ENCODE measurements at regions not wholly inside any gene's neighbourhood (a gene's known extent, or its start where the extent isn't known, plus 50 kb on each side); places are given as distances from the start of the nearest gene placed in this dataset.
"Not testable (repeated sequence)": the region's sequence is repeated elsewhere in the genome, so short reads cannot be mapped to it uniquely, and the experiment has no call there.

- DNase-seq (ENCODE audit: low read depth), result no peak
- TF ChIP-seq, protein P1, sequence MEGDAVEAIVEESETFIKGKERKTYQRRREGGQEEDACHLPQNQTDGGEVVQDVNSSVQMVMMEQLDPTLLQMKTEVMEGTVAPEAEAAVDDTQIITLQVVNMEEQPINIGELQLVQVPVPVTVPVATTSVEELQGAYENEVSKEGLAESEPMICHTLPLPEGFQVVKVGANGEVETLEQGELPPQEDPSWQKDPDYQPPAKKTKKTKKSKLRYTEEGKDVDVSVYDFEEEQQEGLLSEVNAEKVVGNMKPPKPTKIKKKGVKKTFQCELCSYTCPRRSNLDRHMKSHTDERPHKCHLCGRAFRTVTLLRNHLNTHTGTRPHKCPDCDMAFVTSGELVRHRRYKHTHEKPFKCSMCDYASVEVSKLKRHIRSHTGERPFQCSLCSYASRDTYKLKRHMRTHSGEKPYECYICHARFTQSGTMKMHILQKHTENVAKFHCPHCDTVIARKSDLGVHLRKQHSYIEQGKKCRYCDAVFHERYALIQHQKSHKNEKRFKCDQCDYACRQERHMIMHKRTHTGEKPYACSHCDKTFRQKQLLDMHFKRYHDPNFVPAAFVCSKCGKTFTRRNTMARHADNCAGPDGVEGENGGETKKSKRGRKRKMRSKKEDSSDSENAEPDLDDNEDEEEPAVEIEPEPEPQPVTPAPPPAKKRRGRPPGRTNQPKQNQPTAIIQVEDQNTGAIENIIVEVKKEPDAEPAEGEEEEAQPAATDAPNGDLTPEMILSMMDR (IDR thresholded peaks at IDR 0.05; ENCODE audit: control insufficient read depth, extremely low read depth, insufficient read depth), result no peak
- no peak overlapping the region for H3K4me3 ChIP-seq (ENCODE audit: low read depth, low read length)
These were observed 100.7 kb upstream of the GMDS start for GRCh38 chr6:2346078-2346477.

GRCh38 chr6:2344319-2344905 lies 99.0 kb upstream of the GMDS start:
- TF ChIP-seq, protein P1 (IDR thresholded peaks at IDR 0.05; ENCODE audit: control insufficient read depth, extremely low read depth, insufficient read depth), result no peak
- H3K4me3 ChIP-seq (ENCODE audit: low read depth, low read length), result no peak overlapping the region
- DNase-seq (ENCODE audit: low read depth), result no peak

DNA sequence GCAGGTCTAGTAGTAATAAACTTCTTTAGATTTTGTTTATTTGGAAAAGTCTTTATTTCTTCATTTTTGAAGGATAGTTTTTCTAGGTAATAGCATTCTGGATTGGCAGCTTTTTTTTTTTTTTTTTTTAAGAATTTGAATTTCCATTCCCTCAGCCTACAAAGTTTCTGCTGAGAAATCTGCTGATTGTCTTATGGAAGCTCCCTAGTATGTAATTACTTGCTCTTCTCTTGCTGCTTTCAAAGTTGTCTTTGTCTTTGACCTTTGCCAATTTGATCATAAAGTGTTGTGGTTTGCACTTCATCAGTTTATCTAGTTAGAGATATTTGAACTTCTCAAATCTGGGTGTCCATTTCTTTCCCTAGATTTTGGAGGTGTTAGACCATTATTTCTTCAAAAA lies 82.2 kb upstream of the GMDS start:
- TF ChIP-seq, protein P1 (IDR thresholded peaks at IDR 0.05; ENCODE audit: control insufficient read depth, extremely low read depth, insufficient read depth), result no peak
- no peak overlapping the region for H3K4me3 ChIP-seq (ENCODE audit: low read depth, low read length)
- DNase-seq (ENCODE audit: low read depth), result no peak

DNA sequence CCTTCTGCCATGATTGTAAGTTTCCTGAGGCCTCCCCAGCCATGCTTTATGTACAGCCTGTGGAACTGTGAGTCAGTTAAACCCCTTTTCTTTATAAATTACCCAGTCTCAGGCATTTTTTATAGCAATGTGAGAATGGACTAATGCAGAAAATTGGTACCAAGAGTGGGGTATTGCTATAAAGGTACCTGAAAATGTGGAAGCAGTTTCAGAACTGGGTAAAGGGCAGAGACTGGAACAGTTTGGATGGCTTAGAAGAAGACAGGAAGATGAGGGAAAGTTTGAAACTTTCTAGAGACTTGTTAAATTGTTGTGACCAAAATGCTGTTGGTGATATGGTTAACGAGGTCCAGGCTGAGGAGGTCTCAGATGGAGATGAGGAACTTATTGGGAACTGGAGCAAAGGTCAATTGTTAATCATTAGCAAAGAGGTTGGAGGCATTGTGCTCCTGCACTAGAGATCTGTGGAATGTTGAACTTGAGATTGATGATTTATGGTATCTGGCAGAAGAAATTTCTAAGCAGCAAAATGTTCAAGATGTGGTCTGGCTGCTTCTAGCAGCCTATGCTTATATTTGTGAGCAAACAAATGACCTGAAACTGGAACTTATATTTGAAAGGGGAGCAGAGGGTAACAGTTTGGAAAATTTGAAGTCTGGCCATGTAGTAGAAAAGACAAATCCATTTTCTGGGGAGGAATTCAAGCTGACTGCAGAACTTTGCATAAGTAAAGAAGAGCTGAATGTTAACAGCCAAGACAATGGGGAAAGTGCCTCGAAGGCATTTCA lies 79.0 kb upstream of the GMDS start:
- H3K4me3 ChIP-seq (ENCODE audit: low read depth, low read length), result no peak overlapping the region
- no peak for DNase-seq (ENCODE audit: low read depth)
- TF ChIP-seq, protein P1 (IDR thresholded peaks at IDR 0.05; ENCODE audit: control insufficient read depth, extremely low read depth, insufficient read depth), result no peak

- H3K4me3 ChIP-seq (ENCODE audit: low read depth, low read length); DNase-seq (ENCODE audit: low read depth): not testable (repeated sequence)
These were observed 72.1 kb upstream of the GMDS start for GRCh38 chr6:2317498-2317897.

GRCh38 chr6:2314641-2315040 lies 69.2 kb upstream of the GMDS start:
- TF ChIP-seq, protein P1 (IDR thresholded peaks at IDR 0.05; ENCODE audit: control insufficient read depth, extremely low read depth, insufficient read depth), result no peak
- no peak overlapping the region for H3K4me3 ChIP-seq (ENCODE audit: low read depth, low read length)
- DNase-seq (ENCODE audit: low read depth), result no peak

DNA sequence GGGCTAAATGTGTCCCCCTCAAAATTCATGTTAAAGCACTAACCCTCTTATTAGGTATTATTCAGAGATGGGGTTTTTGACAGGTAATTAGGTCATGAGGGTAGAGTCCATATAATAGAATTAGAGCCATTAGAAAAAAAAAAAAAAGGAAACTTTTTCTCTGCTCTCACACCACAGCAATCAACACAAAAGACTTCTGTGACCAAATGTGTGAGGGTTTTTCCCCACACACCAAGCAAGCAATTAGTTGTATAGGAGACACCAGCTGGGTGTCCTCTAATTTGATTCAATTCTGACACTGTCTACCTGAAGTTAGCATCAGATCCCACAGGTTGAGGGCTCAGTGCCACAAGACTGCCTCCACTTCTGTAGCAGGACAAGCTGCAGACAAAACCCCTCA lies 64.6 kb upstream of the GMDS start:
- TF ChIP-seq, protein P1 (IDR thresholded peaks at IDR 0.05; ENCODE audit: control insufficient read depth, extremely low read depth, insufficient read depth), result no peak
- H3K4me3 ChIP-seq (ENCODE audit: low read depth, low read length), result no peak overlapping the region
- no peak for DNase-seq (ENCODE audit: low read depth)

Measured in LNCaP clone FGC (cell line).